Activated naive CD4-positive, alpha-beta T cell treated with Interleukin-2 at 50 U/mL for 16 hours (primary cell): ENCODE measurements at regions not wholly inside any gene's neighbourhood (a gene's known extent, or its start where the extent isn't known, plus 50 kb on each side); places are given as distances from the start of the nearest gene placed in this dataset.

Experiments
- DNase-seq: peaks from one replicate; pipeline ENCODE4 v3.0.0-alpha.2; 2020

GRCh38 chr16:6106061-6106460 is 1008.5 kb upstream of the EEF2KMT start:
- DNase-seq: no peak

DNA sequence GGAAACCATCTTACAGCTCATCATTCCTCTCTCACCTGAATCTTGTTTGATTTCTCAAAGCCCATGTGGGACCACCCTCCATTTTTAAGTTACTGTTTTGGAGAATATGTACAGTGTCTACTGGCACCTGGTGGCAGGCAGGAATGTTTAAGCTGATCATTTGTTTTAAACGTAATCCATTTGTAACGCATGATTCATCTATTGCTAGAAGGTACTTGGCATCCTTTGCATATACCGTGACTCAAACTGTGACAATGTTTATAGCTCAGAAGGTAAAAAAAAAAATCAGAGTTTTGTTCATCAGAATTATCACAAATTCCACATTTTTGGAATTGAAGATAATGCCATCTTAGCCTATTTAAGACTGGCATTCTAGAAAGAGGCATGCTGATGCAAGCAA is 1007.5 kb upstream of the EEF2KMT start:
- no peak for DNase-seq

DNA sequence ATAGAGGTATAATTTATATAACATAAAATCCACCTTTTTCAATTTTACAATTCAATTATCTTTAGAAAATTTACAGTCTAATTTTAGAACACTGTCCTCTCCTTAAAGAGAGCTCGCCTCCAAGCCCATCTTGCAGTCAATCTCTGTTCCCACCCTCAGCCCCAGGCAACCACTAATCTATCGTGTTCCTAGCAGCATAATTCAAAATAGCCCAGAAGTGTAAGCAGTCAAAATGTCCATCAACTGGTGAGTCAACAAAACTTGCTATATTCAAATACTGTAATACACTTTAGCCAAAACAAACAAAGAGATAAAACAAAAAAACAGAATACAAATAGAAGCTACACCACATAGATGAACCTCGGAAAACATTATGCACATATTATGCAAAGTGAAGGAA is 1006.8 kb upstream of the EEF2KMT start:
- DNase-seq: no peak

DNA sequence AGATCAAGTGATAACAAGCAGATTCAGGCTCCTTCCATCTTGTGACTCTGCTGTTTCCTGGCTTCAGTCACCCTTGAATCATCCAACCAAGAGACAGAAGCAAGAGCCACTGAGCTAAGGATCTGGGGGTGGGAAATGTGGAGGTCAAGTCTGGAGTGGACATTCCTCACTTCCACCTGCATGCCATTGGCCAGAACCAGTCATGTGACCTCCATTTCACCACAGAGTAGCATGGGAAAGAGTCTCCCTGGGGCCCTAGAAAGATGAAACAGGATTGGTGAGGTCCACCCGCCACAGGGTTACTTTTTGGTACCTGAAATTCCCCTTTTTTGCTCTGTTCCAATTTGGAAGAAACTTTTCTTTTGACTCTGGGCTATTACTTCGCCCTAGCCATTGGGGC is 1006.0 kb upstream of the EEF2KMT start:
- DNase-seq: no peak

GRCh38 chr16:6099102-6099501 is 1001.5 kb upstream of the EEF2KMT start:
- no peak for DNase-seq

GRCh38 chr16:6096931-6097670 is 999.5 kb upstream of the EEF2KMT start:
- DNase-seq: no peak

GRCh38 chr16:6095414-6095813 is 997.8 kb upstream of the EEF2KMT start:
- DNase-seq: no peak

GRCh38 chr16:6091021-6091420 is 993.4 kb upstream of the EEF2KMT start:
- DNase-seq: no peak

GRCh38 chr16:6081320-6081976 is 983.9 kb upstream of the EEF2KMT start:
- DNase-seq: no peak

DNA sequence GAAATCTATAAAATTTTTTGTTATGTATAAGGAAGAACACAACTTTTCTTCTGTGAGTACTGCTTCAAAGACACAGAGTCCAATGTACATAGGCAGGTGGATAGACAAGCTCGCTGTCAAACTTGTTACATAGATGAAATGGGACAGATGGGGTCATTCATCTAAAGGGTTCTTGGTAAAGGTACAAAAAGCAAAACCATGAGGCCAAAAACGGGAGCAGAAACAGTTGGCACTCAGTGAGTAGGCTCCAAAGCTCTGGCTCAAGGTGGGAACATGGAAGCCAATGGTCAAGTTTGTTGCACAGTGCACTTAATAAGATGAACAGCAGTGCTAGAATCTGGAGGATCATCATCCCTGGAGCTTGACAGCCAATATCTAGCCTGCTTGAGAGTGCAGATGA is 979.0 kb upstream of the EEF2KMT start:
- DNase-seq: no peak

GRCh38 chr16:6068063-6068462 is 970.5 kb upstream of the EEF2KMT start:
- no peak for DNase-seq

- DNase-seq: no peak
Observed at GRCh38 chr16:6066652-6067051, 969.1 kb upstream of the EEF2KMT start.

DNA sequence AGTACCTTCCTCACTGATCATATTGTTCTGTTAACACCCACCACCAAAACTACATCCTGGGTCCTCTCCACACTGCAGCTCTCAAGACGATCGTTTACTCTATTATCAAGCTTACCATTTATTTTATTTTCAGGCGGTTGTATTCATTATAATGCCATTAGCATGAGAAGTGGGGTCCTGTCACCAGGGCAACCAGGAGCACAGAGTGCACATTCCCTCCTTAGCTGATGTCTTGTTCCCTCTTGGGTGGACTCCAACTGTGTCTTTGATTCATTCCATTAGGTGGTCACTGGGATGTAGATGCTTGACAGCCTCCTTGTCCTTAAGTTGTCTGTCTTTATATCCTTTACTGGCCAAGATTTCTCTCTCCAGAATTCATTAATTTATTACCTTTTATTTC is 965.9 kb upstream of the EEF2KMT start:
- no peak for DNase-seq

GRCh38 chr16:6059671-6060070 is 962.1 kb upstream of the EEF2KMT start:
- no peak for DNase-seq

GRCh38 chr16:6057821-6058220 is 960.2 kb upstream of the EEF2KMT start:
- DNase-seq: no peak

DNA sequence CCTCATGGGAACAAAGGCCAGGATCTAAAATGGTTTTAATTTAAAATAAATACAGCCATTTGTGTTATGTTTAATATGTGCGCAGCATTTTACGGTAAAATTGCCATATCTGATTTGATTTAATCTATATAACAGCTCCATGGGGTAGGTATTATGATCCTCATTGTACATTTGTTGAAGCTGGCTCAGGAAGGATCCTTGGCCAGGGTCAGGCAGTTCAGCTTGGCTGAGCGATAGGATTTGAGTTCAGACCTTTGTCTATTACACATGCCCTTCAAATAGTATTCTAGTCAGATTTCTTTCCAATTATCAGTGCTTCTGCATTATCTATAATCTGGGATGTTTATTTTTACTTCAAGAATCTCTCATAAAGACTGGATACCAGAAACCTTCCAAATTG is 950.4 kb upstream of the EEF2KMT start:
- DNase-seq: no peak

DNA sequence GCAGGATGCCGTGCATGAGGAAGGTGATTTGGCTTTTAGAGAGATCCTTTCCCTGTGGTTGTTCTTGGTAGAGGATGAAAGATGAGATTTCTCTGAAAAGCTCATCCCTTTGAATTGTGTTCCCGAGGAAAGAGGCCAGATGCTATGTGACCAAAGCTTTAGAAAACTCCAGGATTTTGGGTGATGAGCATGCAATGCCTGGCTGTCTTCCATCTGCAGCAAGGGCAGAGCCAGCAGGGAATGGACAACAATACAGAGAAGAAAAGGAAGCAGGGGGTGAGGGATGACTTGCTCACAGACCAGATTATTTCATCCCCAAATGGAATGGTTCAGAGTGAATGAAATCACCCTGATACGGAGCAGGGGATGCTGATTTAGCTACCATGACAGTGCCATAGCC is 949.7 kb upstream of the EEF2KMT start:
- DNase-seq: no peak

DNA sequence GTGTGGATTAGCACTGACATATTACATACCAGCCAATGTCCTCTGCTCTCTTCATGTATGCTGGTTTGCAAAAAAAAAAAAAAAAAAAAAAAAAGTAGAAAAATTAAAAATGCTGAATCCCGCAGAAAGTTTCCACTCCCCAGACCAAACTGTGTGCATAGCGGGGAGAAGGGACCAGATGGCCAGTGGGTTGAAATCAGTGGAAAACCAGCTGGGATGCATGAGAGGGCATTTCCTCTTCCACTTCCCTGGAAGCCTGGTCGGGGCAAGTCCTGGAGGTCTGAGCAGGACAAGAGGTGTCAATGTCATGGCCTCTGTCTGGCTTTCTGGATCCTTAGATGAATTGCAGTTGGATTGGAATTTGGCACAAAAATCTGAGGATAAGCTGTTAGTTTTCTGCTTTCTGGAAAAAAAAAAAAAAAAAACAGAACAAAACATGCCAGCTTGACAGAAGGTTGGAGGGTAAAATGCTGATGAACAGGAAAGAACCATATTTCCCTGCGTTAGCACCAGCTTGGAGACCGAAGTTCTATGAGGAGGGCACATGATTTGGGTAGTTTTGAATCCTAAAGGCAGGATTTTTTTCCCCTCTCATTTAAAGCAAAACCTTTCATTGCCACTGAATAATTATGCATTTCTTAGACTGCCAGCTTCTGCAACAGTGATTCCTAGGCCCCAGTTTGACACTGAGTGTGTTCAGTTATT is 941.5 kb upstream of the EEF2KMT start:
- DNase-seq: no peak

DNA sequence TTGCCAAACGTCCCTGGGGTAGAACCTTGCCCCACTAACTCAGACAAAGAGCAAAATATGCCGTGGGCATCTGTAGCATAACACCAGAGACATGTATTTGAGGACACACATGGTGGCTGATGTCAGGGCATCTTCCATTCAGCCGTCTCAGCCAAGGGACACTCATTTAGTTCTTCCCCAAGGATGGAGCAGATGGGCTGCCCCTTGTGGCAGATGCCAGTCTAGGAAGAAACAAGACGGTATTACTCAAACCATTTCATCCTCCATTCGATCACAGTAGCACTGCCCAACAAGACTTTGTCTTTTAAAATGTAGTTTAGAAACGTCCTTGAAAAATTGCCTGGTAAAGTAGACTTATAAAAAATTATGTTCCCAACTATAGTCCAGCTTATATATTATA is 937.6 kb upstream of the EEF2KMT start:
- no peak for DNase-seq

- no peak for DNase-seq
Observed at GRCh38 chr16:6034511-6034910, 936.9 kb upstream of the EEF2KMT start.

GRCh38 chr16:6032438-6032837 is 934.8 kb upstream of the EEF2KMT start:
- no peak for DNase-seq

- no peak for DNase-seq
Observed at GRCh38 chr16:6031567-6031966, 934.0 kb upstream of the EEF2KMT start.

DNA sequence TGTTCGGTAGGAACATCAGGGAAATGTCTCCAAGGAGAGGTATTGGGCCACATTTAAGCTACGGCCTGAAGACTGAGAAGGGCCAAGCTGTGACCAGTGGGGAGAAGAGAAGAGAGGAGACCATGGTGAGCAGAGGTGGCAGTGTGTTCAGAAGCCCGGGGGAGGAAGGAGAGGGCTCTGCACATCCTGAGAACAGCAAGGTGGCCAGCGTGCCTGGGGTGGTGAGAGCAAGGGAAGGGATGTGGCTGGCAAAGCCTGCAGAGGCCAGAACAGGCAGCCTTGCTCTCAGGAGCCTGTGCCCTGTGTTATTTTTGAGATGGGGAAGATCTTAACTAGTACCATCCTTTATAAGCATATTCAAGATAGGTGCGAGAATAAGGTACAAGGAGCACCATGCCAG is 933.5 kb upstream of the EEF2KMT start:
- no peak for DNase-seq

GRCh38 chr16:6027733-6028132 is 930.1 kb upstream of the EEF2KMT start:
- DNase-seq: no peak
